WTC11 (cell line): ENCODE measurements at regions not wholly inside any gene's neighbourhood (a gene's known extent, or its start where the extent isn't known, plus 50 kb on each side); places are given as distances from the start of the nearest gene placed in this dataset.

Experiments
- ATAC-seq: fragments of 200-7000 bp; cut with Tn5 transposase; 2 replicates; pipeline ENCODE4 v1.10.0; 2021; ENCODE audit warnings: mild to moderate bottlenecking, moderate library complexity
- CTCF ChIA-PET: fragments of 300-600 bp; sonication (Branson Sonifier 250); formaldehyde crosslinking; loops from one replicate; lab custom pipeline; 2021; ENCODE audit warnings: antibody characterized with exemption; lab: Charles Lee
- POLR2A ChIA-PET: fragments of 350-600 bp; sonication (Branson Sonifier 250); formaldehyde crosslinking; loops from one replicate; lab custom pipeline; 2021; ENCODE audit warnings: antibody characterized with exemption; lab: Charles Lee
- DNase-seq: peaks from one replicate; pipeline ENCODE4 v3.0.0; 2021; ENCODE audit warnings: low spot score
- H3K27ac Mint-ChIP-seq: 2 replicates; pipeline ENCODE4 v1.8.0; 2021; ENCODE audit warnings: mixed read lengths
- H3K27me3 Mint-ChIP-seq: 2 replicates; pipeline ENCODE4 v1.8.0; 2021; ENCODE audit warnings: low read depth, mild to moderate bottlenecking, moderate library complexity, mixed read lengths
- H3K36me3 Mint-ChIP-seq: 2 replicates; pipeline ENCODE4 v1.8.0; 2021; ENCODE audit warnings: mixed read lengths
- H3K4me1 Mint-ChIP-seq: 2 replicates; pipeline ENCODE4 v1.8.0; 2022; ENCODE audit warnings: mixed read lengths
- H3K4me3 Mint-ChIP-seq: 2 replicates; pipeline ENCODE4 v1.8.0; 2021; ENCODE audit warnings: mild to moderate bottlenecking, moderate library complexity, mixed read lengths
- H3K9me3 Mint-ChIP-seq: 2 replicates; pipeline ENCODE4 v1.8.0; 2021; ENCODE audit warnings: mixed read lengths
- ELF4 ChIP-seq: sonication (generic); formaldehyde crosslinking; IDR thresholded peaks from 2 replicates; pipeline ENCODE4 v1.8.1; 2022; ENCODE audit warnings: low read depth, mild to moderate bottlenecking, moderate library complexity, missing genetic modification reagents
- FOXJ3 ChIP-seq: sonication (generic); formaldehyde crosslinking; IDR thresholded peaks from 2 replicates; pipeline ENCODE4 v1.9.0; 2021; ENCODE audit warnings: missing genetic modification reagents, mild to moderate bottlenecking, borderline replicate concordance
- IRF2 ChIP-seq: sonication (generic); formaldehyde crosslinking; IDR thresholded peaks from 2 replicates; pipeline ENCODE4 v1.8.0; 2022; ENCODE audit warnings: low read depth, missing genetic modification reagents, borderline replicate concordance
- KAT7 ChIP-seq: sonication (generic); formaldehyde crosslinking; IDR thresholded peaks from 2 replicates; pipeline ENCODE4 v1.8.1; 2023; ENCODE audit warnings: missing genetic modification reagents, mild to moderate bottlenecking, borderline replicate concordance
- NR1H2 ChIP-seq: sonication (generic); formaldehyde crosslinking; IDR thresholded peaks from 2 replicates; pipeline ENCODE4 v1.9.0; 2021; ENCODE audit warnings: mild to moderate bottlenecking, moderate library complexity, missing genetic modification reagents
- RELA ChIP-seq: sonication (generic); formaldehyde crosslinking; IDR thresholded peaks from 2 replicates; pipeline ENCODE4 v1.8.1; 2022; ENCODE audit warnings: missing genetic modification reagents, mild to moderate bottlenecking, borderline replicate concordance
- TEAD1 ChIP-seq: sonication (generic); formaldehyde crosslinking; IDR thresholded peaks from 2 replicates; pipeline ENCODE4 v1.8.0; 2022; ENCODE audit warnings: mild to moderate bottlenecking, missing genetic modification reagents
- TEAD4 ChIP-seq: sonication (generic); formaldehyde crosslinking; IDR thresholded peaks from 2 replicates; pipeline ENCODE4 v1.8.0; 2022; ENCODE audit warnings: mild to moderate bottlenecking, missing genetic modification reagents
- ZNF121 ChIP-seq: sonication (generic); formaldehyde crosslinking; IDR thresholded peaks from 2 replicates; pipeline ENCODE4 v1.8.0; 2023; ENCODE audit warnings: missing genetic modification reagents
- ZNF219 ChIP-seq: sonication (generic); formaldehyde crosslinking; IDR thresholded peaks from 2 replicates; pipeline ENCODE4 v1.8.0; 2023; ENCODE audit warnings: missing genetic modification reagents, mild to moderate bottlenecking, borderline replicate concordance
- TF ChIP-seq, protein P1 (sequence below): sonication (generic); formaldehyde crosslinking; IDR thresholded peaks from 2 replicates; pipeline ENCODE4 v1.8.1; 2023; ENCODE audit warnings: mild to moderate bottlenecking, missing genetic modification reagents
- TF ChIP-seq, protein P2 (sequence below): sonication (generic); formaldehyde crosslinking; IDR thresholded peaks from 2 replicates; pipeline ENCODE4 v1.8.0; 2023; ENCODE audit warnings: missing genetic modification reagents, mild to moderate bottlenecking, borderline replicate concordance
- TF ChIP-seq, protein P3 (sequence below): fragments of 250-450 bp; sonication (Bioruptor Pico); IDR thresholded peaks from 2 replicates; pipeline ENCODE4 v1.9.0; 2021; ENCODE audit warnings: mild to moderate bottlenecking
- TF ChIP-seq, protein P4 (sequence below): sonication (generic); formaldehyde crosslinking; IDR thresholded peaks from 2 replicates; pipeline ENCODE4 v1.8.1; 2023; ENCODE audit warnings: mild to moderate bottlenecking, missing genetic modification reagents, borderline replicate concordance
- TF ChIP-seq, protein P5 (sequence below): sonication (generic); formaldehyde crosslinking; IDR thresholded peaks from 2 replicates; pipeline ENCODE4 v1.8.0; 2022; ENCODE audit warnings: mild to moderate bottlenecking, missing genetic modification reagents
- TF ChIP-seq, protein P6 (sequence below): sonication (generic); formaldehyde crosslinking; IDR thresholded peaks from 2 replicates; pipeline ENCODE4 v1.8.1; 2023; ENCODE audit warnings: mild to moderate bottlenecking, missing genetic modification reagents, moderate library complexity
- TF ChIP-seq, protein P7 (sequence below): fragments of 250-450 bp; sonication (Bioruptor Pico); conservative IDR thresholded peaks from 2 replicates; pipeline ENCODE4 v1.9.0; 2021; ENCODE audit warnings: mild to moderate bottlenecking

DNA sequence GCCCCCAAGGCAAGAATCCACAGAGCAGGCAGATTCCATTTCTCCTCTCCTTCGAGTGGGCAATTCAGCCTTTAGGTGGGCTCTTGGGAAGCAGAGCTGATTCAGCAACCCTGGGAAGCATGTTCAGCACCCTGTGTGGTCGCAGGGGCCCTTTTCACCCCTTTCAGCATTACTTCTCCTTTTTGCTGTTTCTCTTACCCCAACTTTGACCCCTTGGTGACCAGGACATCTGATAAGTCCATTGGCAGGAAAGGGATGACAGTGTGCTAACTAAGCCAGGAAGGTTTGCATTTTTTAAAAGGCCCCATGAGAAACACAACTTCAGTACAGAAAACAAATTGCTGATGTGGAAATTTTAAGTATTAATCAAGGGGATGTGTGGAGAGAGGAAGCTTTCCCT is 283.7 kb upstream of the NRP1 start (continued):
- no peak for TF ChIP-seq TEAD1
- TF ChIP-seq KAT7 (CRISPR knock-in tag): no peak
- no peak for TF ChIP-seq TEAD4
- no peak for TF ChIP-seq NR1H2
- TF ChIP-seq IRF2: no peak
- TF ChIP-seq, protein P1, sequence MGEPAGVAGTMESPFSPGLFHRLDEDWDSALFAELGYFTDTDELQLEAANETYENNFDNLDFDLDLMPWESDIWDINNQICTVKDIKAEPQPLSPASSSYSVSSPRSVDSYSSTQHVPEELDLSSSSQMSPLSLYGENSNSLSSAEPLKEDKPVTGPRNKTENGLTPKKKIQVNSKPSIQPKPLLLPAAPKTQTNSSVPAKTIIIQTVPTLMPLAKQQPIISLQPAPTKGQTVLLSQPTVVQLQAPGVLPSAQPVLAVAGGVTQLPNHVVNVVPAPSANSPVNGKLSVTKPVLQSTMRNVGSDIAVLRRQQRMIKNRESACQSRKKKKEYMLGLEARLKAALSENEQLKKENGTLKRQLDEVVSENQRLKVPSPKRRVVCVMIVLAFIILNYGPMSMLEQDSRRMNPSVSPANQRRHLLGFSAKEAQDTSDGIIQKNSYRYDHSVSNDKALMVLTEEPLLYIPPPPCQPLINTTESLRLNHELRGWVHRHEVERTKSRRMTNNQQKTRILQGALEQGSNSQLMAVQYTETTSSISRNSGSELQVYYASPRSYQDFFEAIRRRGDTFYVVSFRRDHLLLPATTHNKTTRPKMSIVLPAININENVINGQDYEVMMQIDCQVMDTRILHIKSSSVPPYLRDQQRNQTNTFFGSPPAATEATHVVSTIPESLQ: no peak
- no peak for TF ChIP-seq ZNF121 (CRISPR knock-in tag)
- TF ChIP-seq, protein P2, sequence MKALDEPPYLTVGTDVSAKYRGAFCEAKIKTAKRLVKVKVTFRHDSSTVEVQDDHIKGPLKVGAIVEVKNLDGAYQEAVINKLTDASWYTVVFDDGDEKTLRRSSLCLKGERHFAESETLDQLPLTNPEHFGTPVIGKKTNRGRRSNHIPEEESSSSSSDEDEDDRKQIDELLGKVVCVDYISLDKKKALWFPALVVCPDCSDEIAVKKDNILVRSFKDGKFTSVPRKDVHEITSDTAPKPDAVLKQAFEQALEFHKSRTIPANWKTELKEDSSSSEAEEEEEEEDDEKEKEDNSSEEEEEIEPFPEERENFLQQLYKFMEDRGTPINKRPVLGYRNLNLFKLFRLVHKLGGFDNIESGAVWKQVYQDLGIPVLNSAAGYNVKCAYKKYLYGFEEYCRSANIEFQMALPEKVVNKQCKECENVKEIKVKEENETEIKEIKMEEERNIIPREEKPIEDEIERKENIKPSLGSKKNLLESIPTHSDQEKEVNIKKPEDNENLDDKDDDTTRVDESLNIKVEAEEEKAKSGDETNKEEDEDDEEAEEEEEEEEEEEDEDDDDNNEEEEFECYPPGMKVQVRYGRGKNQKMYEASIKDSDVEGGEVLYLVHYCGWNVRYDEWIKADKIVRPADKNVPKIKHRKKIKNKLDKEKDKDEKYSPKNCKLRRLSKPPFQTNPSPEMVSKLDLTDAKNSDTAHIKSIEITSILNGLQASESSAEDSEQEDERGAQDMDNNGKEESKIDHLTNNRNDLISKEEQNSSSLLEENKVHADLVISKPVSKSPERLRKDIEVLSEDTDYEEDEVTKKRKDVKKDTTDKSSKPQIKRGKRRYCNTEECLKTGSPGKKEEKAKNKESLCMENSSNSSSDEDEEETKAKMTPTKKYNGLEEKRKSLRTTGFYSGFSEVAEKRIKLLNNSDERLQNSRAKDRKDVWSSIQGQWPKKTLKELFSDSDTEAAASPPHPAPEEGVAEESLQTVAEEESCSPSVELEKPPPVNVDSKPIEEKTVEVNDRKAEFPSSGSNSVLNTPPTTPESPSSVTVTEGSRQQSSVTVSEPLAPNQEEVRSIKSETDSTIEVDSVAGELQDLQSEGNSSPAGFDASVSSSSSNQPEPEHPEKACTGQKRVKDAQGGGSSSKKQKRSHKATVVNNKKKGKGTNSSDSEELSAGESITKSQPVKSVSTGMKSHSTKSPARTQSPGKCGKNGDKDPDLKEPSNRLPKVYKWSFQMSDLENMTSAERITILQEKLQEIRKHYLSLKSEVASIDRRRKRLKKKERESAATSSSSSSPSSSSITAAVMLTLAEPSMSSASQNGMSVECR (CRISPR knock-in tag): no peak
- TF ChIP-seq, protein P3, sequence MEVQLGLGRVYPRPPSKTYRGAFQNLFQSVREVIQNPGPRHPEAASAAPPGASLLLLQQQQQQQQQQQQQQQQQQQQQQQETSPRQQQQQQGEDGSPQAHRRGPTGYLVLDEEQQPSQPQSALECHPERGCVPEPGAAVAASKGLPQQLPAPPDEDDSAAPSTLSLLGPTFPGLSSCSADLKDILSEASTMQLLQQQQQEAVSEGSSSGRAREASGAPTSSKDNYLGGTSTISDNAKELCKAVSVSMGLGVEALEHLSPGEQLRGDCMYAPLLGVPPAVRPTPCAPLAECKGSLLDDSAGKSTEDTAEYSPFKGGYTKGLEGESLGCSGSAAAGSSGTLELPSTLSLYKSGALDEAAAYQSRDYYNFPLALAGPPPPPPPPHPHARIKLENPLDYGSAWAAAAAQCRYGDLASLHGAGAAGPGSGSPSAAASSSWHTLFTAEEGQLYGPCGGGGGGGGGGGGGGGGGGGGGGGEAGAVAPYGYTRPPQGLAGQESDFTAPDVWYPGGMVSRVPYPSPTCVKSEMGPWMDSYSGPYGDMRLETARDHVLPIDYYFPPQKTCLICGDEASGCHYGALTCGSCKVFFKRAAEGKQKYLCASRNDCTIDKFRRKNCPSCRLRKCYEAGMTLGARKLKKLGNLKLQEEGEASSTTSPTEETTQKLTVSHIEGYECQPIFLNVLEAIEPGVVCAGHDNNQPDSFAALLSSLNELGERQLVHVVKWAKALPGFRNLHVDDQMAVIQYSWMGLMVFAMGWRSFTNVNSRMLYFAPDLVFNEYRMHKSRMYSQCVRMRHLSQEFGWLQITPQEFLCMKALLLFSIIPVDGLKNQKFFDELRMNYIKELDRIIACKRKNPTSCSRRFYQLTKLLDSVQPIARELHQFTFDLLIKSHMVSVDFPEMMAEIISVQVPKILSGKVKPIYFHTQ (CRISPR knock-in tag): no peak
- TF ChIP-seq, protein P4, sequence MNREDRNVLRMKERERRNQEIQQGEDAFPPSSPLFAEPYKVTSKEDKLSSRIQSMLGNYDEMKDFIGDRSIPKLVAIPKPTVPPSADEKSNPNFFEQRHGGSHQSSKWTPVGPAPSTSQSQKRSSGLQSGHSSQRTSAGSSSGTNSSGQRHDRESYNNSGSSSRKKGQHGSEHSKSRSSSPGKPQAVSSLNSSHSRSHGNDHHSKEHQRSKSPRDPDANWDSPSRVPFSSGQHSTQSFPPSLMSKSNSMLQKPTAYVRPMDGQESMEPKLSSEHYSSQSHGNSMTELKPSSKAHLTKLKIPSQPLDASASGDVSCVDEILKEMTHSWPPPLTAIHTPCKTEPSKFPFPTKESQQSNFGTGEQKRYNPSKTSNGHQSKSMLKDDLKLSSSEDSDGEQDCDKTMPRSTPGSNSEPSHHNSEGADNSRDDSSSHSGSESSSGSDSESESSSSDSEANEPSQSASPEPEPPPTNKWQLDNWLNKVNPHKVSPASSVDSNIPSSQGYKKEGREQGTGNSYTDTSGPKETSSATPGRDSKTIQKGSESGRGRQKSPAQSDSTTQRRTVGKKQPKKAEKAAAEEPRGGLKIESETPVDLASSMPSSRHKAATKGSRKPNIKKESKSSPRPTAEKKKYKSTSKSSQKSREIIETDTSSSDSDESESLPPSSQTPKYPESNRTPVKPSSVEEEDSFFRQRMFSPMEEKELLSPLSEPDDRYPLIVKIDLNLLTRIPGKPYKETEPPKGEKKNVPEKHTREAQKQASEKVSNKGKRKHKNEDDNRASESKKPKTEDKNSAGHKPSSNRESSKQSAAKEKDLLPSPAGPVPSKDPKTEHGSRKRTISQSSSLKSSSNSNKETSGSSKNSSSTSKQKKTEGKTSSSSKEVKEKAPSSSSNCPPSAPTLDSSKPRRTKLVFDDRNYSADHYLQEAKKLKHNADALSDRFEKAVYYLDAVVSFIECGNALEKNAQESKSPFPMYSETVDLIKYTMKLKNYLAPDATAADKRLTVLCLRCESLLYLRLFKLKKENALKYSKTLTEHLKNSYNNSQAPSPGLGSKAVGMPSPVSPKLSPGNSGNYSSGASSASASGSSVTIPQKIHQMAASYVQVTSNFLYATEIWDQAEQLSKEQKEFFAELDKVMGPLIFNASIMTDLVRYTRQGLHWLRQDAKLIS (CRISPR knock-in tag): no peak

DNA sequence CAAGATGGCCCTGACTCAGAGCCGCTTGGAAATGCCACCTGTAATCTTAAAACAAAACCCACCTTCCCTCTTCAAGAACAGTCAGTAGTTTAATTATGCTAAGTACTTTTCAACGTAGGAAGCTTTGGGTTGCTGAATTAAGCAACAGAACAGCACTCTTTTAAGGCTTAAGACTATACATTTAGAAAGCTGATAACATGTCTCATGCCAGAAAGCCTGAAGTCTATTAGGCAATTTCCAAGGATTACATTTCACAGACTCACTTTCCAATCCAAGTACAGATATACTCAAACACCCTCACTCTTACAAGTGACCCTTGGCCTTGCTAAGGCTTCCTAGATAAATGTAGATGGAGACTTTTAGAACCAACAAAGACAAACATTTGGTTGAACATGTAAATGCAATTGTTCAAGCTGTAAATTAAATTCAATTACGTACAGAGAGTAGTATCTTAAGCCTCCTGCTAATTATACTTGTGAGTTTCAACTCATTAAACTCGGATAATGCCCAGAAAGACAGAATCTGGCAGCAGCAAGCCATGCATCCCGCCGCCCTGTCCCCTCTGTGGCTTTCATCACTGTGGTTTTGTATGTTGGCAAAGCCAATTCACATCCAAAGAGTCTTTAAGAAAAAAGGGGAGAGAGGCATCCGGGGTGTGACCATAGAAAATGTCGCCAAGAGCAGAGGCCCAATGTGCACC is 283.1 kb upstream of the NRP1 start:
- POLR2A ChIA-PET: no interaction called here
- no peak for ATAC-seq
- TF ChIP-seq ELF4 (no peak), RELA (CRISPR knock-in tag) (no peak), KAT7 (CRISPR knock-in tag) (no peak), FOXJ3 (CRISPR knock-in tag) (no peak), ZNF219 (no peak)
- TF ChIP-seq, protein P5, sequence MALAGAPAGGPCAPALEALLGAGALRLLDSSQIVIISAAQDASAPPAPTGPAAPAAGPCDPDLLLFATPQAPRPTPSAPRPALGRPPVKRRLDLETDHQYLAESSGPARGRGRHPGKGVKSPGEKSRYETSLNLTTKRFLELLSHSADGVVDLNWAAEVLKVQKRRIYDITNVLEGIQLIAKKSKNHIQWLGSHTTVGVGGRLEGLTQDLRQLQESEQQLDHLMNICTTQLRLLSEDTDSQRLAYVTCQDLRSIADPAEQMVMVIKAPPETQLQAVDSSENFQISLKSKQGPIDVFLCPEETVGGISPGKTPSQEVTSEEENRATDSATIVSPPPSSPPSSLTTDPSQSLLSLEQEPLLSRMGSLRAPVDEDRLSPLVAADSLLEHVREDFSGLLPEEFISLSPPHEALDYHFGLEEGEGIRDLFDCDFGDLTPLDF (CRISPR knock-in tag): no peak
- TF ChIP-seq, protein P6, sequence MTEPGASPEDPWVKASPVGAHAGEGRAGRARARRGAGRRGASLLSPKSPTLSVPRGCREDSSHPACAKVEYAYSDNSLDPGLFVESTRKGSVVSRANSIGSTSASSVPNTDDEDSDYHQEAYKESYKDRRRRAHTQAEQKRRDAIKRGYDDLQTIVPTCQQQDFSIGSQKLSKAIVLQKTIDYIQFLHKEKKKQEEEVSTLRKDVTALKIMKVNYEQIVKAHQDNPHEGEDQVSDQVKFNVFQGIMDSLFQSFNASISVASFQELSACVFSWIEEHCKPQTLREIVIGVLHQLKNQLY (CRISPR knock-in tag): no peak
- TF ChIP-seq, protein P7, sequence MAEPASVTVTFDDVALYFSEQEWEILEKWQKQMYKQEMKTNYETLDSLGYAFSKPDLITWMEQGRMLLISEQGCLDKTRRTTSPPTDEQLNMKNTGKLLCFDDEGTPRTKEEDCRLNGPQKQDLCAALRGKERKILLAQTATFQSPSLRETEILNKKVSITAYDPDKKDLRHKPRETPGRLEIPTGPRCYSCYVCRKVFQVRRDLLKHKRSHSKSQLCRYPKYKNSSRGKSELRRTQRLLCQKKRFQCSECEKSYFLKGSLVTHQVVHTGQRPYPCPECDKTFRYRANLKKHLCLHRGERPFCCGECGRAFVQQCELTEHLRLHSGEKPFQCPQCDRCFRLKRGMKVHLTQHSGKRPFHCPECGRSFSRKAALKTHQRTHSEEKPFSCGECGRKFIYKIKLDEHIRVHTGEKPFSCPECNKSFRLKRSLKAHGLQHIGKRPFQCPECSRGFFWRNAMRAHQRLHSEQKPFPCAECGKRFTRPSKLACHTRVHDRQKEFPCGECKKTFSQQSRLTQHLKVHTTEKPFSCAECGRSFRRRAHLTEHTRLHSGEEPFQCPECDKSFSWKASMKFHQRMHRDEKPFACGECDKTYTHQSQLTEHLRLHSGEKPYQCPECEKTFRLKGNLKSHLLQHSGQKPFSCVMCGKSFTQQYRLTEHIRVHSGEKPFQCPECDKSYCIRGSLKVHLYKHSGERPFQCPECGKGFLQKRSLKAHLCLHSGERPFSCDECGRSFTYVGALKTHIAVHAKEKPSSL: no peak

More for the DNA sequence above, 283.1 kb upstream of the NRP1 start:
- H3K4me3 Mint-ChIP-seq: no peak overlapping the region
- H3K9me3 Mint-ChIP-seq: peaks cover 20% of the 10 kb centered on the region
- H3K36me3 Mint-ChIP-seq: no peaks in the 10 kb centered on the region
- no peaks in the 10 kb centered on the region for H3K4me1 Mint-ChIP-seq
- no peak for DNase-seq
- CTCF ChIA-PET: no interaction called here
- no peaks in the 10 kb centered on the region for H3K27me3 Mint-ChIP-seq
- no peak overlapping the region for H3K27ac Mint-ChIP-seq
